B cell (primary cell): ENCODE measurements at regions not wholly inside any gene's neighbourhood (a gene's known extent, or its start where the extent isn't known, plus 50 kb on each side); places are given as distances from the start of the nearest gene placed in this dataset.

Experiments
- ATAC-seq: fragments of 200-7000 bp; cut with Tn5 transposase; one replicate; pipeline ENCODE4 v1.10.0; 2021; ENCODE audit warnings: low read depth, mild to moderate bottlenecking, moderate number of reproducible peaks, moderate library complexity
- CTCF ChIA-PET: fragments of 350-600 bp; sonication (Branson Sonifier 250); formaldehyde crosslinking; loops from one replicate; lab custom pipeline; 2021; ENCODE audit warnings: antibody characterized with exemption, inconsistent platforms; lab: Charles Lee
- POLR2A ChIA-PET: fragments of 350-600 bp; sonication (Branson Sonifier 250); formaldehyde crosslinking; loops from one replicate; lab custom pipeline; 2021; ENCODE audit warnings: antibody characterized with exemption; lab: Charles Lee
- DNase-seq: peaks from one replicate; pipeline ENCODE4 v3.0.0; 2013
- H2AFZ ChIP-seq: 2 replicates; pipeline ENCODE4 v1.6.1; 2012; ENCODE audit warnings: mild to moderate bottlenecking, low read depth, low read length; ENCODE audit not compliant: insufficient read depth, poor library complexity, severe bottlenecking
- H3K27ac ChIP-seq, 2 donors: 1 replicate in 1 of 2; 2 replicates in 1 of 2; pipeline ENCODE4 v1.5.1; 2012 to 2013; ENCODE audit warnings: low read length in 2 of 2, mild to moderate bottlenecking in 2 of 2, moderate library complexity in 1 of 2
- H3K27me3 ChIP-seq, 4 experiments: fragments of 200-600 bp in 1 of 4; sonication (generic) in 1 of 4; replicated peaks in 1 of 4; 1 replicate in 2 of 4; 2 replicates in 2 of 4; pipeline versions ENCODE4 v1.6.1 to v1.7.0; 2013 to 2016; ENCODE audit warnings: low read length in 3 of 4, mild to moderate bottlenecking in 2 of 4, mixed read lengths in 1 of 4, moderate library complexity in 1 of 4; ENCODE audit not compliant: insufficient read depth in 4 of 4, control insufficient read depth in 3 of 4; ENCODE audit errors: control extremely low read depth in 1 of 4
- H3K36me3 ChIP-seq, 2 experiments: replicated peaks in 1 of 2; 1 replicate in 1 of 2; 2 replicates in 1 of 2; pipeline versions ENCODE4 v1.6.1 to v1.7.1; 2013; ENCODE audit warnings: low read length in 1 of 2; ENCODE audit not compliant: insufficient read depth in 2 of 2, control insufficient read depth in 1 of 2; ENCODE audit errors: control extremely low read depth in 1 of 2, extremely low read depth in 1 of 2
- H3K4me1 ChIP-seq, 2 donors: fragments of 200-600 bp in 1 of 2; sonication (generic) in 1 of 2; 1 replicate in 1 of 2; 2 replicates in 1 of 2; pipeline versions ENCODE4 v1.5.1 to v1.6.1; 2013 to 2017; ENCODE audit warnings: low read length in 2 of 2; ENCODE audit not compliant: control insufficient read depth in 2 of 2, insufficient read depth in 2 of 2
- H3K4me2 ChIP-seq: replicated peaks from 2 replicates; pipeline ENCODE3; 2012; ENCODE audit warnings: mild to moderate bottlenecking, low read depth, low read length; ENCODE audit not compliant: poor library complexity, severe bottlenecking
- H3K4me3 ChIP-seq, 5 experiments: fragments of 200-600 bp in 1 of 5; sonication (generic) in 1 of 5; 1 replicate in 3 of 5; 2 replicates in 2 of 5; pipeline versions ENCODE4 v1.5.1 to v1.7.0; 2011 to 2016; ENCODE audit warnings: low read length in 4 of 5, mild to moderate bottlenecking in 4 of 5, low read depth in 2 of 5, control low read depth in 1 of 5, moderate library complexity in 1 of 5; ENCODE audit not compliant: insufficient read depth in 1 of 5; ENCODE audit errors: control extremely low read depth in 1 of 5, extremely low read depth in 1 of 5
- H3K79me2 ChIP-seq: fragments of 200-600 bp; sonication (generic); one replicate; pipeline ENCODE4 v1.6.0; 2016; ENCODE audit warnings: low read length; ENCODE audit not compliant: control insufficient read depth, insufficient read depth
- H3K9ac ChIP-seq: fragments of 200-600 bp; sonication (generic); 2 replicates; pipeline ENCODE4 v1.6.1; 2017; ENCODE audit warnings: mild to moderate bottlenecking, low read length, moderate library complexity
- H3K9me3 ChIP-seq, 3 donors: one replicate each; pipeline versions ENCODE4 v1.6.1 to v1.7.1; 2013; ENCODE audit warnings: low read length in 2 of 3; ENCODE audit not compliant: control insufficient read depth in 2 of 3, insufficient read depth in 1 of 3; ENCODE audit errors: control extremely low read depth in 1 of 3
- H4K20me1 ChIP-seq: 2 replicates; pipeline ENCODE4 v1.6.0; 2012; ENCODE audit warnings: mild to moderate bottlenecking, low read length; ENCODE audit not compliant: insufficient read depth, control insufficient read depth, poor library complexity, severe bottlenecking
- H3K27ac Mint-ChIP-seq: one replicate; pipeline ENCODE4 v1.8.0; 2021; ENCODE audit warnings: mixed read lengths
- H3K27me3 Mint-ChIP-seq: one replicate; pipeline ENCODE4 v1.8.0; 2021; ENCODE audit warnings: mixed read lengths
- H3K4me1 Mint-ChIP-seq: one replicate; pipeline ENCODE4 v1.8.0; 2021; ENCODE audit warnings: mixed read lengths
- H3K4me3 Mint-ChIP-seq: one replicate; pipeline ENCODE4 v1.8.0; 2021; ENCODE audit warnings: mixed read lengths
- H3K9me3 Mint-ChIP-seq: one replicate; pipeline ENCODE4 v1.8.0; 2022; ENCODE audit warnings: mixed read lengths; ENCODE audit not compliant: insufficient read depth
- EZH2 ChIP-seq: IDR thresholded peaks from 2 replicates; pipeline ENCODE4 v1.6.1; 2012; ENCODE audit warnings: borderline replicate concordance, low read depth, mild to moderate bottlenecking, moderate library complexity, low read length; ENCODE audit not compliant: insufficient read depth, poor library complexity, severe bottlenecking
- WGBS: methylation state at CpG from one replicate; pipeline ENCODE4 v1.1.5; 2013; ENCODE audit warnings: missing lambda C conversion rate; ENCODE audit not compliant: insufficient coverage; 5-methylcytosine and 5-hydroxymethylcytosine counted together
- intact Hi-C: fragments of 100-400 bp; cut with micrococcal nuclease; formaldehyde crosslinking; loops from one replicate; pipeline ENCODE4 v1.10.0; 2022
- TF ChIP-seq, protein P1 (sequence below): fragments of 200-600 bp; IDR thresholded peaks from one replicate; pipeline ENCODE4 v1.8.0; 2022; ENCODE audit warnings: antibody characterized with exemption, mild to moderate bottlenecking

DNA sequence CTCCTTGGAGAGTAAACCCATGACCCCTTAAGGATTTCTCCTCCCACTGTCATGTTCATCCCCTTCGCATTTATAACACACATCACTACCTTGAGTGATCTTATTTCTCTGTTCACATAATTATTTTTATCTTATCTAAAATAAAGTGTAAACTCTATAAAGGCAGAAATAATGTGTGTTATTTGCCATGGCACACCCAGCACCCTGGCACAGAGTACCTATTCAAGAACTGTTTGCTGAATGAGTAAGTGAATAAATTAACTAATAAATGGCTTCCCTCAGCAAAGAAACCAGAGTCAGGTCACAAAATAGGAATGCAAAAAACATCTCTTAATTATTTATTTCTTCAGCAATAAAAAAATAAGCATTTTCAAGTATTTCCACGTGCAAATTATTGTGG, 330.3 kb upstream of the GHITM start:
- Histone ChIP-seq H3K4me3 (no peak overlapping the region), H3K4me2 (no peak overlapping the region), H3K36me3 (no peaks in the 10 kb centered on the region), H4K20me1 (no peaks in the 10 kb centered on the region), H3K9ac (no peak overlapping the region), H3K4me1 (no peaks in the 10 kb centered on the region), H3K27me3 (no peaks in the 10 kb centered on the region), H3K27ac (no peak overlapping the region), H3K9me3 (no peaks in the 10 kb centered on the region), H2AFZ (no peak overlapping the region), H3K79me2 (no peaks in the 10 kb centered on the region)
- intact Hi-C loops, result no loop called here
- Mint-ChIP-seq H3K4me3 (no peak overlapping the region), H3K9me3 (no peaks in the 10 kb centered on the region), H3K4me1 (no peaks in the 10 kb centered on the region), H3K27ac (no peak overlapping the region), H3K27me3 (no peaks in the 10 kb centered on the region)
- DNase-seq (no peak), ATAC-seq (no peak)
- ChIA-PET POLR2A (no interaction called here), CTCF (no interaction called here)
- TF ChIP-seq EZH2, result no peak
- TF ChIP-seq, protein P1, sequence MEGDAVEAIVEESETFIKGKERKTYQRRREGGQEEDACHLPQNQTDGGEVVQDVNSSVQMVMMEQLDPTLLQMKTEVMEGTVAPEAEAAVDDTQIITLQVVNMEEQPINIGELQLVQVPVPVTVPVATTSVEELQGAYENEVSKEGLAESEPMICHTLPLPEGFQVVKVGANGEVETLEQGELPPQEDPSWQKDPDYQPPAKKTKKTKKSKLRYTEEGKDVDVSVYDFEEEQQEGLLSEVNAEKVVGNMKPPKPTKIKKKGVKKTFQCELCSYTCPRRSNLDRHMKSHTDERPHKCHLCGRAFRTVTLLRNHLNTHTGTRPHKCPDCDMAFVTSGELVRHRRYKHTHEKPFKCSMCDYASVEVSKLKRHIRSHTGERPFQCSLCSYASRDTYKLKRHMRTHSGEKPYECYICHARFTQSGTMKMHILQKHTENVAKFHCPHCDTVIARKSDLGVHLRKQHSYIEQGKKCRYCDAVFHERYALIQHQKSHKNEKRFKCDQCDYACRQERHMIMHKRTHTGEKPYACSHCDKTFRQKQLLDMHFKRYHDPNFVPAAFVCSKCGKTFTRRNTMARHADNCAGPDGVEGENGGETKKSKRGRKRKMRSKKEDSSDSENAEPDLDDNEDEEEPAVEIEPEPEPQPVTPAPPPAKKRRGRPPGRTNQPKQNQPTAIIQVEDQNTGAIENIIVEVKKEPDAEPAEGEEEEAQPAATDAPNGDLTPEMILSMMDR, result no peak
- no CpG with 5 or more reads among the region's 2 CpGs for WGBS

DNA sequence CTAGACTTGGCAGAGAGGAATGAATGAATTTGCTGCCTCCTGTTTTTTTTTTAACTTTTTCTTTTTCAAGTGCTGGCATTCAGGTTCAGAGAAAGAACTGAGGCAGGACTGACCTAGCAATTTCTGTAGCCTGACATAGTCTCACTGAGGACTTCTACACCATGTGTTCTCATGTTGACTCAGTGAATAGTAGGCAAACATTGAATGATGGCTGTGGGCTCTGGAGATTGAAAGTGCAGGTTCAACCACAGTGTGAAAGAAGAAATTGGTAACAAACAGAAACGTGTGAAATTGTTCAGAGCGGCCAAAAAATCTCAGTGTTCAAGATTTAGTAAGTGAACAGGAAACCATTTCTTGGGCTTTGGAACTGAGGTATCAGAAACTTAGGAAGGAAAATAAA, 322.4 kb upstream of the GHITM start:
- POLR2A ChIA-PET, result no interaction called here
- Histone ChIP-seq H3K79me2 (no peaks in the 10 kb centered on the region), H3K4me3 (no peak overlapping the region), H4K20me1 (no peaks in the 10 kb centered on the region), H3K27ac (no peak overlapping the region), H3K9me3 (no peaks in the 10 kb centered on the region), H3K4me2 (no peak overlapping the region), H3K27me3 (no peaks in the 10 kb centered on the region), H3K36me3 (no peaks in the 10 kb centered on the region), H3K9ac (no peak overlapping the region), H2AFZ (no peak overlapping the region), H3K4me1 (no peaks in the 10 kb centered on the region)
- no peak overlapping the region for H3K4me3 Mint-ChIP-seq
- CTCF ChIA-PET, result no interaction called here
- H3K4me1 Mint-ChIP-seq, result no peaks in the 10 kb centered on the region
- H3K27me3 Mint-ChIP-seq, result no peaks in the 10 kb centered on the region
- no peak for ATAC-seq
- intact Hi-C loops, result no loop called here
- no peaks in the 10 kb centered on the region for H3K9me3 Mint-ChIP-seq
- H3K27ac Mint-ChIP-seq, result no peak overlapping the region
- 60% methylated on average over 1 of the region's 2 CpGs for WGBS
- no peak for TF ChIP-seq EZH2
- TF ChIP-seq, protein P1, result no peak
- DNase-seq, result no peak
